ENCODE measurements at regions not wholly inside any gene's neighbourhood (a gene's known extent, or its start where the extent isn't known, plus 50 kb on each side); places are given as distances from the start of the nearest gene placed in this dataset.

- no peaks in the 10 kb centered on the region for H3K27me3 ChIP-seq (ENCODE audit: control insufficient read depth in 1 of 2, insufficient read depth in 2 of 2, low read length in 2 of 2)
- ChIA-PET CTCF (no interaction called here), POLR2A (no interaction called here)
- TF ChIP-seq, protein P1, sequence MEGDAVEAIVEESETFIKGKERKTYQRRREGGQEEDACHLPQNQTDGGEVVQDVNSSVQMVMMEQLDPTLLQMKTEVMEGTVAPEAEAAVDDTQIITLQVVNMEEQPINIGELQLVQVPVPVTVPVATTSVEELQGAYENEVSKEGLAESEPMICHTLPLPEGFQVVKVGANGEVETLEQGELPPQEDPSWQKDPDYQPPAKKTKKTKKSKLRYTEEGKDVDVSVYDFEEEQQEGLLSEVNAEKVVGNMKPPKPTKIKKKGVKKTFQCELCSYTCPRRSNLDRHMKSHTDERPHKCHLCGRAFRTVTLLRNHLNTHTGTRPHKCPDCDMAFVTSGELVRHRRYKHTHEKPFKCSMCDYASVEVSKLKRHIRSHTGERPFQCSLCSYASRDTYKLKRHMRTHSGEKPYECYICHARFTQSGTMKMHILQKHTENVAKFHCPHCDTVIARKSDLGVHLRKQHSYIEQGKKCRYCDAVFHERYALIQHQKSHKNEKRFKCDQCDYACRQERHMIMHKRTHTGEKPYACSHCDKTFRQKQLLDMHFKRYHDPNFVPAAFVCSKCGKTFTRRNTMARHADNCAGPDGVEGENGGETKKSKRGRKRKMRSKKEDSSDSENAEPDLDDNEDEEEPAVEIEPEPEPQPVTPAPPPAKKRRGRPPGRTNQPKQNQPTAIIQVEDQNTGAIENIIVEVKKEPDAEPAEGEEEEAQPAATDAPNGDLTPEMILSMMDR (IDR thresholded peaks at IDR 0.05) = no peak
- no peaks in the 10 kb centered on the region for H3K9me3 Mint-ChIP-seq
- no peaks in the 10 kb centered on the region for H3K4me1 ChIP-seq (ENCODE audit: insufficient read depth, low read length)
- H3K27ac ChIP-seq (ENCODE audit: low read depth in 1 of 2, low read length in 2 of 2) = no peak overlapping the region
- H3K27ac Mint-ChIP-seq = no peak overlapping the region
- H3K36me3 ChIP-seq (ENCODE audit: insufficient read depth, low read length) = no peaks in the 10 kb centered on the region
- no peaks in the 10 kb centered on the region for H3K4me1 Mint-ChIP-seq (ENCODE audit: low read depth)
- H3K4me3 ChIP-seq (ENCODE audit: low read length) = no peak overlapping the region
- no peaks in the 10 kb centered on the region for H3K9me3 ChIP-seq (ENCODE audit: control insufficient read depth in 1 of 2, insufficient read depth in 1 of 2, low read length in 2 of 2)
- H3K27me3 Mint-ChIP-seq = no peaks in the 10 kb centered on the region
- intact Hi-C loops (cut with DNase I, micrococcal nuclease) = no loop called here
- DNase-seq (no peak), ATAC-seq (ENCODE audit: poor library complexity) (no peak)
- no peaks in the 10 kb centered on the region for H3K36me3 Mint-ChIP-seq (ENCODE audit: low read depth)
- no peak overlapping the region for H3K4me3 Mint-ChIP-seq
Observed at GRCh38 chr3:118505784-118506183, 528.9 kb downstream of the IGSF11 start.

GRCh38 chr3:118511402-118511801, 523.2 kb downstream of the IGSF11 start:
- H3K4me1 Mint-ChIP-seq (ENCODE audit: low read depth) = no peaks in the 10 kb centered on the region
- H3K27me3 Mint-ChIP-seq = no peaks in the 10 kb centered on the region
- CTCF ChIA-PET = no interaction called here
- H3K4me1 ChIP-seq (ENCODE audit: insufficient read depth, low read length) = no peaks in the 10 kb centered on the region
- H3K36me3 Mint-ChIP-seq (ENCODE audit: low read depth) = no peaks in the 10 kb centered on the region
- TF ChIP-seq, protein P1 (IDR thresholded peaks at IDR 0.05) = no peak
- intact Hi-C loops (cut with DNase I, micrococcal nuclease) = no loop called here
- ATAC-seq (ENCODE audit: poor library complexity) = no peak
- POLR2A ChIA-PET = no interaction called here
- no peak overlapping the region for H3K27ac ChIP-seq (ENCODE audit: low read depth in 1 of 2, low read length in 2 of 2)
- H3K4me3 Mint-ChIP-seq = no peak overlapping the region
- H3K27me3 ChIP-seq (ENCODE audit: control insufficient read depth in 1 of 2, insufficient read depth in 2 of 2, low read length in 2 of 2) = no peaks in the 10 kb centered on the region
- no peaks in the 10 kb centered on the region for H3K9me3 ChIP-seq (ENCODE audit: control insufficient read depth in 1 of 2, insufficient read depth in 1 of 2, low read length in 2 of 2)
- no peak for DNase-seq
- H3K27ac Mint-ChIP-seq = no peak overlapping the region
- H3K9me3 Mint-ChIP-seq = no peaks in the 10 kb centered on the region
- no peaks in the 10 kb centered on the region for H3K36me3 ChIP-seq (ENCODE audit: insufficient read depth, low read length)
- no peak overlapping the region for H3K4me3 ChIP-seq (ENCODE audit: low read length)

- no peaks in the 10 kb centered on the region for H3K36me3 Mint-ChIP-seq (ENCODE audit: low read depth)
- H3K9me3 ChIP-seq (ENCODE audit: control insufficient read depth in 1 of 2, insufficient read depth in 1 of 2, low read length in 2 of 2) = peaks cover 0 to 6% of the 10 kb centered on the region in 2 experiments
- ChIA-PET CTCF (no interaction called here), POLR2A (no interaction called here)
- no peaks in the 10 kb centered on the region for H3K4me1 Mint-ChIP-seq (ENCODE audit: low read depth)
- no peaks in the 10 kb centered on the region for H3K27me3 Mint-ChIP-seq
- no peak for DNase-seq
- no peaks in the 10 kb centered on the region for H3K9me3 Mint-ChIP-seq
- no peak overlapping the region for H3K27ac ChIP-seq (ENCODE audit: low read depth in 1 of 2, low read length in 2 of 2)
- no peak overlapping the region for H3K4me3 ChIP-seq (ENCODE audit: low read length)
- ATAC-seq (ENCODE audit: poor library complexity) = no peak
- TF ChIP-seq, protein P1 (IDR thresholded peaks at IDR 0.05) = no peak
- no peak overlapping the region for H3K4me3 Mint-ChIP-seq
- H3K36me3 ChIP-seq (ENCODE audit: insufficient read depth, low read length) = no peaks in the 10 kb centered on the region
- intact Hi-C loops (cut with DNase I, micrococcal nuclease) = no loop called here
- H3K27ac Mint-ChIP-seq = no peak overlapping the region
- no peaks in the 10 kb centered on the region for H3K27me3 ChIP-seq (ENCODE audit: control insufficient read depth in 1 of 2, insufficient read depth in 2 of 2, low read length in 2 of 2)
- H3K4me1 ChIP-seq (ENCODE audit: insufficient read depth, low read length) = no peaks in the 10 kb centered on the region
Observed at GRCh38 chr3:118512301-118512700, 522.3 kb downstream of the IGSF11 start.

Data from CD4-positive, alpha-beta T cell (primary cell).